Superior temporal gyrus (tissue), 1 donor: ENCODE measurements at regions not wholly inside any gene's neighbourhood (a gene's known extent, or its start where the extent isn't known, plus 50 kb on each side); places are given as distances from the start of the nearest gene placed in this dataset.

ENCODE experiments used
- DNase-seq: peaks from one replicate; pipeline ENCODE4 v3.0.0-alpha.2; 2016; ENCODE audit errors: extremely low spot score

DNA sequence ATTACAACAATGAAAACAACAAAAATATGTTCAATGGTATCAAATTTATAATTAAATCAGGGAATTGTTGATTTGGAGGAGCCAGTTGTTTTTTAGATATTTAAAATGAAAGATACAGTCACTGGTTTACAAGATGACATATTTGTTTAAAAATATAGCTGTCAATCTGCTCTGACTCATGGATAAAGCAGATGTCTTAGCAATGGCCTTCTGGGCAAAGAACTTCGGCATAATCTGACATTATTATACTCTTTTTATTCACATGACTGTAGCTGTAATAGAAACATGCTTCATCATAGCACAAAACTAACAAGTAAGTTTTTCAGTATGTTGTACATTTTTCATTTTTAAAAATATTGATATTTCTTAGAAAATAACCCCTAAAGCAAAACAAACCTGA, 267.4 kb downstream of the CENPW start:
- no peak for DNase-seq

GRCh38 chr6:126608681-126609080, 268.8 kb downstream of the CENPW start:
- DNase-seq, result no peak

DNA sequence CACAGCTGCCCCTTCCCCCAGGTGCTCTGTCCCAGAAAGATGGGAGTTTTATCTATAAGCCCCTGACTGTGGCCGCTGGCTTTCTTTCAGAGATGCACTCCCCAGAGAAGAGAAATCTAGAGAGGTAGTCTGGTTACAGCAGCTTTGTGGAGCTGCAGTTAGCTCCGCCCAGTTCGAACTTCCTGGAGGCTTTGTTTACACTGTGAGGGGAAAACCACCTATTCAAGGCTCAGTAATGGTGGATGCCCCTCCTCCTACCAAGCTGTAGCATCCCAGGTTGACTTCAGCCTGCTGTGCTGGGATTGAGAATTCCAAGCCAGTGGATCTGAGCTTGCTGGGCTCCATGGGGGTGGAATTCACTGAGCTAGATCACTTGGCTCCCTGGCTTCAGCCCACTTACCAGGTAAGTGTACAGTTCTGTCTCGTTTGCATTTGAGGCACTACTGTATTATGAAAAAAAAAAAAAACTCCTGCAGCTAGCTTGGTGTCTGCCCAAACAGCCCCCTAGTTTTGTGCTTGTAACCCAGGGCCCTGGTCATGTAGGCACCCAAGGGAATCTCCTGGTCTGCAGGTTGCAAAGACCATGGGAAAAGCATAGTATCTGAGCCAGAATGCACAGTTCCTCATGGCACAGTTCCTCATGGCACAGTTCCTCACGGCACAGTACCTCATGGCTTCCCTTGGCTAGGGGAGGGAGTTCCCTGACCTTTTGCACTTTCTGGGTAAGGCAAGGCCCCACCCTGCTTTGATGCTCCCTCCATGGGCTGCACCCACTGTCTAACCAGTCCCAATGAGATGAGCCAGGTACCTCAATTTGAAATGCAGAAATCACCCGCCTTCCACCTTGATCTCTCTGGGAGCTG, 275.0 kb downstream of the CENPW start:
- DNase-seq, result no peak

GRCh38 chr6:126616866-126617265, 277.0 kb downstream of the CENPW start:
- no peak for DNase-seq

DNA sequence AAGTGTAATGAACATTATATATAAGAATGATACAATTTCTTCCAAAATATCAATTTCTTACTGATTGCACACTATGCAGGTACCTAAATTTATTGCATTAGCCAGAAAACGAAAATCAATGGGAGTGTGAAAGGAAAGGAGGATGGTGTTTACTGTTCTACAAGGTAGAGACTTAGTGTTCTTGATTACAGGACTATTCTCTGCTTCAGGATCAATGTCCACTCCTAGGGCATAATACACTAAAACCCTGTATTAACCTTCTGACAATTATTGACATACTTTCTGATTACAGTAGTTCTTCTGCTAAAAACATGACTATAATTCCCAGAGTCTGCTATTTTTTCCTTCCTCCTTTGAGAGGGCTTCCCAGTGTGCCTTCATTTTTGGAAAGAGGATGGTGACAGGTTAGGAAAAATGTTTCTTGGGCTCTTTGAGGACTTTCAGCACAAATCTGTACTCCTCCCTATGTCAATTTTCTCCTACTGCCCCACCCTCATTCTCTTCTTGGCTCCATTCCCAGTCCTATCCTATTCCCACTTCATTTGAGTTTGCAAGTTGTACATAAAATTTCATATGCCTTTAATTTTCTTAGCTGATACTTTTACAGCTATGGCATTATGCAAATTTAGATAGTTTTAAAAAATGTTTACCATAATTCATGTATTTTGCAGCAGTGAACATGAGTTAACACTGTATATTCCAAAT, 278.9 kb downstream of the CENPW start:
- no peak for DNase-seq

- DNase-seq, result no peak
Measured at GRCh38 chr6:126620719-126621118, 280.8 kb downstream of the CENPW start.

DNA sequence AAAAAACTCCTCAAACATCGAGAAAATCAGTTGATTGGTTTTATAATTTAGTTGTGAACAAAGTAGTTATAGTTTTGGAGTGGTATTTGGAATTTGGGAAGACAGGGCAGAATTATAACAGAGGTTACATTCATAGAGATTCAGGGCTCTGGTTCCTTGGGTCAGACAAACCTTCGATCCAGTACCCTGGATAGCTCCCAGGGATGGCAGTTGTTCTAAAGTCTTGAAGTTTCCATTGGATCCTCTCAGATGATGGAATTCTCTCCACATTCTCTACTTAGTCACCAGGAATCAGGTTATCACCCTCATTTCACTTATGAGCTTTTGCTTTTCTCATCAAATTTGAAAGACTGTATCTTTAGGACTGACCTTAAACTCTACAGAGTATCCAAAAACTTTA, 285.1 kb downstream of the CENPW start:
- no peak for DNase-seq

DNA sequence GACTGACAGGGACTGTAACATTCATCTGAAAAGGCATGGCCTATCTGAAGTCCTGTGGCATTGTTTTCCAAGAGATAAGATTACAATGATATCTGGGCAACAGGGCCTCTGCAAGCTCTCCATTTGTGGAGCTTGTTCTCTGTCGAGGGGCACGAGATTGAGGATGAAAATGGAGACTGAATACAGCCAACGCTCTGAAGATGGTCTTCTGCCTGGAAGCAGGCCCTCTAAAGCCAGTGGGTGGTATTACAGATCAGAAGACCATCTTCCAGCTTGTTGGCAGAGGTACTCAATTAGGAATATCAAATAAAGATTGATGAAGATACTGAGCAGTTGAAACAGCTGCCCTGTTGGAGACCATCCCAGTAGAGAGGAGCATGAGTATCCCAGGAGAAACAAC, 288.2 kb downstream of the CENPW start:
- DNase-seq, result no peak

DNA sequence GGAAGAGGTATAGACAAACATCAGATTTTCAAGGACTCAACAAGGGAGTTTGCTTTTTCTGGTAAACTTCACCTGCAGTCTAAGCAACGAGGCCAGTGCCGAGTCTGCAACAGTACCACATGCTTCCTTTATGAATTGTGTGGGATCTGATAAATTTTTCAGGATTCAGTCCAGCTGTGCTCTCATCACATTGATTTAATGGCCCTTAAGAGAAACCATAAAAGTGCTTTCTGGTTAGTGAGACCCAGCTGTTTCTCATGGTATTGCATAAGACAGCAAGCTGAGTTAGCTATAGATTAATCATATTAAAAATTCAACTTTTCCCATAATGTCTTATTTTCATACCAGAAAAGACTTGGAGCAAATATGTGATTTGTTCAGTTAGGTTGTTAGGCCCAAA, 291.4 kb downstream of the CENPW start:
- DNase-seq, result no peak

DNA sequence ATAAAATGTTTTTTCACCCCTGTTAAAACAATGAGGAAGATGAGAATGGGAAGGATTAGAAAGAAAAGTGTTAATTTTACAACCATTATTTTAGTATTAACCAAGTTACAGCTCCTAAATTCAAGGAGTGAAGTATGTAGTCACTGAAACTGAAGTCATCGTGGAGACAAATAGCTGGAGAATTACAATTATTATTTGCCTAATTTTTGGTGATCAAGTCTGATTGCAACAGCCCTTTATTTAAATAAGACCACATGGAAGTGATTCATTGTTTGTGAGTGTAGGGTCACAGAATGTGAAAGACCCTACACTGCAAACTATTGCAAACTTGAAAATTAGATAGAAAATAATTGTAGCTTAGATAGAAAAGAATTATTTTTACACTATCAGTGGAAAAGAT, 292.4 kb downstream of the CENPW start:
- no peak for DNase-seq

GRCh38 chr6:126633373-126633772, 293.5 kb downstream of the CENPW start:
- no peak for DNase-seq

- no peak for DNase-seq
Measured at GRCh38 chr6:126640356-126640755, 300.4 kb downstream of the CENPW start.

GRCh38 chr6:126640921-126641320, 301.0 kb downstream of the CENPW start:
- no peak for DNase-seq

DNA sequence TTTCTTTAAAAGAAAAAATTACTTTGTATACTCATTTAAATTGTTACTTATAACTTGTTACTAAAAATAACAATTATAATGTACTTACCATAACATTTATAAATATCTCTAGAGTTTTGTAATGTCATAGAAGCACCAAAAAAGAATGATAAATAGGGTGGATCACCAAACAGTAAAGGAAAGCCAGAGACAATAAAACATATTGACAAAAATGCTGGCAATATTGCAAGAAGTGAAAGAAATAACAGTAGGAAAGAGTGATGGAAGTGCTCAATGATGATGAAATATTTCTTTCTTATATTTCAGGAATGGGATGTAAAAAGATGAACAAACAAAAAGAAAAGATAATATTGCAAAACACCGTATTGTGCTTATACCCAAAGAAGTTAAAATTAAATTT, 301.7 kb downstream of the CENPW start:
- DNase-seq, result no peak

- DNase-seq, result no peak
Measured at GRCh38 chr6:126643352-126643751, 303.4 kb downstream of the CENPW start.

- DNase-seq, result no peak
Measured at GRCh38 chr6:126650931-126651330, 311.0 kb downstream of the CENPW start.

- no peak for DNase-seq
Measured at GRCh38 chr6:126657561-126658175, 317.8 kb downstream of the CENPW start.

DNA sequence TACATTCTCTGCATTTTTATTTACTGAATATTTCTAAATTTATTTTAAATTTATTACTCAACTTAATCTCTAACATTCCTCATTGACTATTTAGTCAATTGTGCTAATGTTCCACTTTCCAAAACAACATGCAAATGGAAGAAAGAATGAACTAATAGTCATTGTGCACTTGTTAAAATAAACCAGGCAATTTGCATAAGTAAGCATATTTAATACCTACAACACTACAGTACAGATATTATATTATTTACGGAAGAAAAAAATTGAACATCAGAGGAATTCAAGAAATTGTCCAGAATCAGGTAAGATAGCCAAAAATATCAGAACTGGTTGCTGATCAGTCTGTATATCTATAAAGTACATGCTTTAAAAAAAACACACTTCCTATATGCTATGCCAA, 320.5 kb downstream of the CENPW start:
- no peak for DNase-seq

DNA sequence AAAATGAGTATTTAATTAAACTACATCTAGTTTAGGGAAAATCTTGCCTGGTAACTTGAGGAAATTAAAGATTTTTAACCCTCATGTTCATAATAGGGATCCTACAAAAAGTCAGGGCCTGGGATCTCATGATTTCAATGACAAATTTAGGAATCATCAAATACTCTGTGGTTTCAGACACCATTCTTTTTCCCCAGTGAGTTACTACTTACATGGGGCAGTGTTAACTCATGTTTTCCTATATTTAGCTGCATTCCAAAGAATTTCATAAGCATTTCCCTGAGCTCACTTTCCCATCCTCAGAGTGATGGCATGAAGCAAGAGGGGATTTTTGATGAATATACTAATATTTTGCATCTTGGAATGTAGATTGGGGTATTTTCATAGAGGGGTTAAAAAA, 321.7 kb downstream of the CENPW start:
- no peak for DNase-seq

DNA sequence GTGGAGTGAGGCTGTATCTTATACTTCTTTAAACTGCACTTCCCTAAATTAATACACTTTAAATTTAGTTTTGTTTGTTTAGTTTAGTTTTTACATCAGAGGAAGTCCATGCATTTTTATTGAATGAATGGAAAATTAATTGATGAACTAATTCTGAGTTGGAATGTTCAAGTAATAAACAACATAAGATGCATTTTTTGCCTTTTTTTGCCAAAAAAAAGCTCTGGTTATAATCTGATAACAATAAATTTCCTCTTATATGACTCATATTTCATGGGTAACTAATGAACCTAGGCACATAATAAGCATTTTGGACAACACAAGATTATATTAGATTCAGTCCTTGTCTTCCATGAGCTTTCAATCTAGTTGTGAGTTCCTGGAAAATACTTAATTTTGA, 323.1 kb downstream of the CENPW start:
- DNase-seq, result no peak

DNA sequence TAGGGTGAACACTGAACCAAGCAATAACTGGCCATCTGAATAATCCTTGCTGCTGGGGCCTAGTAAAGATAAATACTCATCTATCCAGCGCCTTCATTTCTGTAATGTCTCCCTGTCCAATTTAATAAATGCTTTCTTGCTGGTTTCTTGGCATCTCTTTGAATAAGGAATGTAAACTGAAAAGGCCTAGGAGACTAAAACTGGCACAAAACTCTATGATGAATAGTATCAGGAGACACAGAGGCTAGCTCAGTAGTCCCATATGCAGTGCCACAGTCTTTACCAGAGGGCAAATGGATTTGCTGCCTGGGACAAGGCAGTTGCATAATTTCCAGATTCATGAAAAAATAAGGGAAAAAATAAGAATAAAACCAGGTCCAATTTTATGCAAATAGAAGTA, 324.4 kb downstream of the CENPW start:
- DNase-seq, result no peak

DNA sequence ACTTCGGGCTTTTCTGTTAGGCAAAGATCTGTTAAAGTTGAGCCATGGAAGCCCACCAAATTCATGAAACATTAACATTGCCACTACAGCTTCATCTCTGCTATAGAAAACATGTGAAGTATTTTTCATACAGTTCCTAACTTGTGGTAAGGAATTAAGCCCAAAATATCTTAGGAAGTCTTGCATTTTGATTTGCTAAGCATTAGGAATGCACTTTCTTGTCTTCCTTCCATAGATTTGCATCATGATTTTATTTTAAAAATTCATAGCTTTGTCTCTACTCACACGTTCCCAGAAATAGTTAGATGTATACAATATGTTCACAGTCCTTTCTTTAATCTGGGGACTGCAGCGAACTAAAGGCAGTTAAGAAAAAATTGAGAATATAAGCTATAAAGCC, 325.6 kb downstream of the CENPW start:
- no peak for DNase-seq

- DNase-seq, result no peak
Measured at GRCh38 chr6:126667071-126667470, 327.2 kb downstream of the CENPW start.
